WTC11 (cell line): ENCODE measurements at regions not wholly inside any gene's neighbourhood (a gene's known extent, or its start where the extent isn't known, plus 50 kb on each side); places are given as distances from the start of the nearest gene placed in this dataset.

Experiments
- ESRRA ChIP-seq: sonication (generic); formaldehyde crosslinking; IDR thresholded peaks from 2 replicates; pipeline ENCODE4 v1.8.1; 2022; ENCODE audit warnings: mild to moderate bottlenecking, missing genetic modification reagents, borderline replicate concordance
- NFE2L1 ChIP-seq: sonication (generic); formaldehyde crosslinking; IDR thresholded peaks from 2 replicates; pipeline ENCODE4 v1.8.1; 2023; ENCODE audit warnings: missing genetic modification reagents
- TEAD4 ChIP-seq: sonication (generic); formaldehyde crosslinking; IDR thresholded peaks from 2 replicates; pipeline ENCODE4 v1.8.0; 2022; ENCODE audit warnings: mild to moderate bottlenecking, missing genetic modification reagents
- TF ChIP-seq, protein P1 (sequence below): fragments of 200-600 bp; IDR thresholded peaks from 2 replicates; pipeline ENCODE4 v1.8.0; 2022; ENCODE audit warnings: antibody characterized with exemption

DNA sequence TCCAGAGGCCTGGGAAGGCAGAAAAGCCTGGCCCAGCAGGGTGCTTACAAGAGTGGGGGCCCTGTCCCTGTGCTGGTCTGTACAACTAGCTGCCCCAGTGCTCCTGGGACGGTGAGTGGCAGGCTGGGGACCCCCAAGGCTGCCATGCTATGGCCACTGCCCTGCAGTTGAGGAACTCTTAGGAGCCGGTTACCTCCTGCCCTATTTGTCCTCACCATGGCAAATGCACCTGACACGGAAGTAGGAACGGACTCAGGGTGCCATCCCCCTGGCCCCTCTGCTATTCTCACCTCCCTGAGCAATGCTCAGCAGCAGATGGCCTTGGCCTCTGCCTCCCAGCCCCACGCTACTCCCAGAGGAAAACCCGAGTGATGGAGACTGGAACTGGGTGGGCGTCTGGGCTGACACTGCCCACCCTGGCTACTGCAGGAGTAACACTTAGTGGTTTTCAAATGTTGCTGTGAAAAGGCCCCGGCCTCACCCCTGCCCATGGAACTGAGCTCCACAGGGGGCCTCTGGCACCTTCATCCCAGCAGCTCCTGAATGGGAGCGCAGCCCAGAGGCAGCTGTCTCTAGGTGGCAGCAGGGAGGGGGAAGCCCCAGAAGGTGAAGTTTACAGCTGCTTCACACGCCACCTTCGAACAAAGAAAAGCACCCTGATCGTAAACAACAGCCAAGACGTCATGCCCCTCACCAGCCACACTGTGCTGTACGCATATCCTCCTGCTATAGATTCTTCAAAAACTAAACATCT lies 105.3 kb downstream of the CTTN start:
- TF ChIP-seq ESRRA (CRISPR knock-in tag) (no peak), TEAD4 (CRISPR knock-in tag) (no peak), NFE2L1 (CRISPR knock-in tag) (no peak)
- TF ChIP-seq, protein P1, sequence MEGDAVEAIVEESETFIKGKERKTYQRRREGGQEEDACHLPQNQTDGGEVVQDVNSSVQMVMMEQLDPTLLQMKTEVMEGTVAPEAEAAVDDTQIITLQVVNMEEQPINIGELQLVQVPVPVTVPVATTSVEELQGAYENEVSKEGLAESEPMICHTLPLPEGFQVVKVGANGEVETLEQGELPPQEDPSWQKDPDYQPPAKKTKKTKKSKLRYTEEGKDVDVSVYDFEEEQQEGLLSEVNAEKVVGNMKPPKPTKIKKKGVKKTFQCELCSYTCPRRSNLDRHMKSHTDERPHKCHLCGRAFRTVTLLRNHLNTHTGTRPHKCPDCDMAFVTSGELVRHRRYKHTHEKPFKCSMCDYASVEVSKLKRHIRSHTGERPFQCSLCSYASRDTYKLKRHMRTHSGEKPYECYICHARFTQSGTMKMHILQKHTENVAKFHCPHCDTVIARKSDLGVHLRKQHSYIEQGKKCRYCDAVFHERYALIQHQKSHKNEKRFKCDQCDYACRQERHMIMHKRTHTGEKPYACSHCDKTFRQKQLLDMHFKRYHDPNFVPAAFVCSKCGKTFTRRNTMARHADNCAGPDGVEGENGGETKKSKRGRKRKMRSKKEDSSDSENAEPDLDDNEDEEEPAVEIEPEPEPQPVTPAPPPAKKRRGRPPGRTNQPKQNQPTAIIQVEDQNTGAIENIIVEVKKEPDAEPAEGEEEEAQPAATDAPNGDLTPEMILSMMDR: no peak
